ENCODE measurements at regions not wholly inside any gene's neighbourhood (a gene's known extent, or its start where the extent isn't known, plus 50 kb on each side); places are given as distances from the start of the nearest gene placed in this dataset.

GRCh38 chrY:26408671-26409328, 786.9 kb downstream of the CDY1 start:
- no peaks in the 10 kb centered on the region for H4K20me1 ChIP-seq (ENCODE audit: insufficient read depth, low read length)
- no peak overlapping the region for H3K4me2 ChIP-seq (ENCODE audit: low read length)
- H3K79me2 ChIP-seq (ENCODE audit: low read length): no peaks in the 10 kb centered on the region
- H3K27ac ChIP-seq (ENCODE audit: low read length): no peak overlapping the region
- no peaks in the 10 kb centered on the region for H3K9me3 ChIP-seq (ENCODE audit: insufficient read depth, low read length)
- no peaks in the 10 kb centered on the region for H3K4me1 ChIP-seq (ENCODE audit: low read length)
- H3K4me3 ChIP-seq (ENCODE audit: low read length): no peak overlapping the region
- no peaks in the 10 kb centered on the region for H3K36me3 ChIP-seq (replicated peaks; ENCODE audit: low read depth, low read length)
- TF ChIP-seq CTCF (IDR thresholded peaks at IDR 0.05; ENCODE audit: low read depth, low read length) (no peak), EZH2phosphoT487 (IDR thresholded peaks at IDR 0.05; ENCODE audit: low read depth) (no peak)
- H2AFZ ChIP-seq (ENCODE audit: low read depth, low read length): no peak overlapping the region
- H3K9ac ChIP-seq (ENCODE audit: low read length): no peak overlapping the region
- H3K27me3 ChIP-seq (ENCODE audit: low read depth, low read length): no peaks in the 10 kb centered on the region

GRCh38 chrY:26409329-26409712, 787.4 kb downstream of the CDY1 start:
- no peak for TF ChIP-seq EZH2phosphoT487 (IDR thresholded peaks at IDR 0.05; ENCODE audit: low read depth)
- no peak for TF ChIP-seq CTCF (IDR thresholded peaks at IDR 0.05; ENCODE audit: low read depth, low read length)

More at GRCh38 chrY:26409329-26409712, 787.4 kb downstream of the CDY1 start:
- H3K36me3 ChIP-seq (replicated peaks; ENCODE audit: low read depth, low read length): no peaks in the 10 kb centered on the region
- no peaks in the 10 kb centered on the region for H3K9me3 ChIP-seq (ENCODE audit: insufficient read depth, low read length)
- no peaks in the 10 kb centered on the region for H3K27me3 ChIP-seq (ENCODE audit: low read depth, low read length)
- H2AFZ ChIP-seq (ENCODE audit: low read depth, low read length): no peak overlapping the region
- H3K4me3 ChIP-seq (ENCODE audit: low read length): no peak overlapping the region
- H3K27ac ChIP-seq (ENCODE audit: low read length): no peak overlapping the region
- H3K9ac ChIP-seq (ENCODE audit: low read length): no peak overlapping the region
- H3K4me2 ChIP-seq (ENCODE audit: low read length): no peak overlapping the region
- no peaks in the 10 kb centered on the region for H4K20me1 ChIP-seq (ENCODE audit: insufficient read depth, low read length)
- no peaks in the 10 kb centered on the region for H3K79me2 ChIP-seq (ENCODE audit: low read length)
- H3K4me1 ChIP-seq (ENCODE audit: low read length): no peaks in the 10 kb centered on the region

Data from OCI-LY3 (cell line).